ENCODE measurements at regions not wholly inside any gene's neighbourhood (a gene's known extent, or its start where the extent isn't known, plus 50 kb on each side); places are given as distances from the start of the nearest gene placed in this dataset.
"Not testable (repeated sequence)": the region's sequence is repeated elsewhere in the genome, so short reads cannot be mapped to it uniquely, and the experiment has no call there.

- DNase-seq (ENCODE audit: low spot score) = no peak
These were observed 55.2 kb downstream of the GCC1 start for GRCh38 chr7:127530148-127530547.

- no peak for DNase-seq (ENCODE audit: low spot score)
These were observed 57.8 kb downstream of the GCC1 start for GRCh38 chr7:127527561-127527960.

GRCh38 chr7:127525866-127526480 is 59.4 kb downstream of the GCC1 start:
- no peak for DNase-seq (ENCODE audit: low spot score)

- no peak for DNase-seq (ENCODE audit: low spot score)
These were observed 69.1 kb downstream of the GCC1 start for GRCh38 chr7:127516320-127516719.

- DNase-seq (ENCODE audit: low spot score) = peak; percentile 44
These were observed 70.9 kb downstream of the GCC1 start for GRCh38 chr7:127514499-127514898.

- DNase-seq (ENCODE audit: low spot score) = no peak
These were observed 72.1 kb downstream of the GCC1 start for GRCh38 chr7:127513311-127513710.

- DNase-seq (ENCODE audit: low spot score) = no peak
These were observed 72.7 kb downstream of the GCC1 start for GRCh38 chr7:127512663-127513062.

GRCh38 chr7:127504715-127505114 is 80.7 kb downstream of the GCC1 start:
- DNase-seq (ENCODE audit: low spot score) = peak; percentile 35

- no peak for DNase-seq (ENCODE audit: low spot score)
These were observed 83.6 kb downstream of the GCC1 start for GRCh38 chr7:127501817-127502216.

- DNase-seq (ENCODE audit: low spot score) = no peak
These were observed 94.9 kb upstream of the ZNF800 start for GRCh38 chr7:127487381-127487780.

GRCh38 chr7:127486654-127487053 is 94.1 kb upstream of the ZNF800 start:
- DNase-seq (ENCODE audit: low spot score) = no peak

GRCh38 chr7:127485482-127485881 is 93.0 kb upstream of the ZNF800 start:
- no peak for DNase-seq (ENCODE audit: low spot score)

GRCh38 chr7:127484954-127485353 is 92.4 kb upstream of the ZNF800 start:
- no peak for DNase-seq (ENCODE audit: low spot score)

- no peak for DNase-seq (ENCODE audit: low spot score)
These were observed 86.0 kb upstream of the ZNF800 start for GRCh38 chr7:127478461-127478860.

- no peak for DNase-seq (ENCODE audit: low spot score)
These were observed 85.5 kb upstream of the ZNF800 start for GRCh38 chr7:127478024-127478355.

GRCh38 chr7:127477295-127478023 is 85.0 kb upstream of the ZNF800 start:
- no peak for DNase-seq (ENCODE audit: low spot score)

- DNase-seq (ENCODE audit: low spot score) = no peak
These were observed 84.1 kb upstream of the ZNF800 start for GRCh38 chr7:127476618-127477017.

GRCh38 chr7:127474457-127474856 is 81.9 kb upstream of the ZNF800 start:
- no peak for DNase-seq (ENCODE audit: low spot score)

GRCh38 chr7:127473409-127473808 is 80.9 kb upstream of the ZNF800 start:
- DNase-seq (ENCODE audit: low spot score) = no peak

- DNase-seq (ENCODE audit: low spot score) = no peak
These were observed 67.6 kb upstream of the ZNF800 start for GRCh38 chr7:127460077-127460476.

GRCh38 chr7:127451258-127451657 is 58.8 kb upstream of the ZNF800 start:
- not testable (repeated sequence) for DNase-seq (ENCODE audit: low spot score)

GRCh38 chr7:127448566-127448965 is 56.1 kb upstream of the ZNF800 start:
- DNase-seq (ENCODE audit: low spot score) = no peak

GRCh38 chr7:127447326-127447945 is 54.9 kb upstream of the ZNF800 start:
- peak; percentile 8 for DNase-seq (ENCODE audit: low spot score)

- no peak for DNase-seq (ENCODE audit: low spot score)
These were observed 54.3 kb upstream of the ZNF800 start for GRCh38 chr7:127446842-127447241.
